Colonic mucosa (tissue), 4 donors: ENCODE measurements at regions not wholly inside any gene's neighbourhood (a gene's known extent, or its start where the extent isn't known, plus 50 kb on each side); places are given as distances from the start of the nearest gene placed in this dataset.
"Not testable (repeated sequence)": the region's sequence is repeated elsewhere in the genome, so short reads cannot be mapped to it uniquely, and the experiment has no call there.

Experiments used
- DNase-seq: peaks from one replicate; pipeline ENCODE4 v3.0.0-alpha.2; 2020
- H3K27ac ChIP-seq: fragments of 200-600 bp; one replicate; pipeline ENCODE4 v1.8.0; 2021
- H3K27me3 ChIP-seq: fragments of 200-600 bp; one replicate; pipeline ENCODE4 v1.8.0; 2021
- H3K36me3 ChIP-seq: fragments of 200-600 bp; one replicate; pipeline ENCODE4 v1.8.0; 2021
- H3K4me1 ChIP-seq: fragments of 200-600 bp; one replicate; pipeline ENCODE4 v1.8.0; 2021; ENCODE audit warnings: mild to moderate bottlenecking
- H3K4me3 ChIP-seq: fragments of 200-600 bp; one replicate; pipeline ENCODE4 v1.8.0; 2021
- H3K9ac ChIP-seq, 2 donors: one replicate each; pipeline ENCODE4 v1.7.0; 2013; ENCODE audit warnings: control low read depth in 2 of 2, low read depth in 2 of 2, low read length in 2 of 2
- H3K9me3 ChIP-seq: fragments of 200-600 bp; one replicate; pipeline ENCODE4 v1.8.0; 2021
- CTCF ChIP-seq: fragments of 200-600 bp; IDR thresholded peaks from one replicate; pipeline ENCODE4 v1.8.0; 2022; ENCODE audit warnings: antibody characterized with exemption, mild to moderate bottlenecking
- intact Hi-C: fragments of 100-400 bp; cut with DNase I; formaldehyde crosslinking; loops from one replicate; pipeline ENCODE4 v1.14.1; 2022
- donor health status: healthy.
- donor health status: DM: no; HTN: no; CAD: no.
- donor health status: DM: no; HTN: no; CAD: no.

- intact Hi-C loops: no loop called here
- Histone ChIP-seq H3K9me3 (no peaks in the 10 kb centered on the region), H3K27me3 (no peaks in the 10 kb centered on the region), H3K27ac (no peak overlapping the region), H3K9ac (no peak overlapping the region), H3K4me1 (no peaks in the 10 kb centered on the region), H3K36me3 (no peaks in the 10 kb centered on the region), H3K4me3 (no peak overlapping the region)
- no peak for TF ChIP-seq CTCF
- DNase-seq: no peak
Measured at GRCh38 chr16:59971264-59971663, 1237.1 kb upstream of the GOT2 start.

- Histone ChIP-seq H3K9me3 (no peaks in the 10 kb centered on the region), H3K27ac (no peak overlapping the region)
Measured at GRCh38 chr16:59964232-59964924, 1230.3 kb upstream of the GOT2 start.

GRCh38 chr16:59959311-59959710 is 1225.2 kb upstream of the GOT2 start:
- no peak for TF ChIP-seq CTCF
- Histone ChIP-seq H3K4me1 (no peaks in the 10 kb centered on the region), H3K9ac (no peak overlapping the region), H3K27me3 (no peaks in the 10 kb centered on the region), H3K4me3 (no peak overlapping the region), H3K9me3 (no peaks in the 10 kb centered on the region), H3K27ac (no peak overlapping the region), H3K36me3 (no peaks in the 10 kb centered on the region)
- intact Hi-C loops: no loop called here
- DNase-seq: no peak

More at GRCh38 chr16:59964232-59964924, 1230.3 kb upstream of the GOT2 start:
- Histone ChIP-seq H3K4me3 (no peak overlapping the region), H3K9ac (no peak overlapping the region), H3K27me3 (no peaks in the 10 kb centered on the region), H3K36me3 (no peaks in the 10 kb centered on the region), H3K4me1 (no peaks in the 10 kb centered on the region)
- intact Hi-C loops: no loop called here
- TF ChIP-seq CTCF: no peak
- DNase-seq: no peak

GRCh38 chr16:59950431-59950830 is 1216.3 kb upstream of the GOT2 start:
- H3K4me3 ChIP-seq: no peak overlapping the region
- H3K27ac ChIP-seq: no peak overlapping the region
- TF ChIP-seq CTCF: no peak
- no peaks in the 10 kb centered on the region for H3K4me1 ChIP-seq
- no peak for DNase-seq
- no peak overlapping the region for H3K9ac ChIP-seq
- intact Hi-C loops: no loop called here
- no peaks in the 10 kb centered on the region for H3K36me3 ChIP-seq
- no peaks in the 10 kb centered on the region for H3K27me3 ChIP-seq
- H3K9me3 ChIP-seq: no peaks in the 10 kb centered on the region

- H3K9ac ChIP-seq, DNase-seq, H3K4me1 ChIP-seq, H3K9me3 ChIP-seq, H3K4me3 ChIP-seq, H3K27me3 ChIP-seq, intact Hi-C loops, H3K27ac ChIP-seq, H3K36me3 ChIP-seq: not testable (repeated sequence)
Measured at GRCh38 chr16:59944041-59944440, 1209.9 kb upstream of the GOT2 start.

- no peak overlapping the region for H3K9ac ChIP-seq
Measured at GRCh38 chr16:59941594-59941993, 1207.5 kb upstream of the GOT2 start.

More at GRCh38 chr16:59941594-59941993, 1207.5 kb upstream of the GOT2 start:
- Histone ChIP-seq H3K4me1 (no peaks in the 10 kb centered on the region), H3K4me3 (no peak overlapping the region), H3K27ac (no peak overlapping the region), H3K27me3 (no peaks in the 10 kb centered on the region), H3K36me3 (no peaks in the 10 kb centered on the region), H3K9me3 (no peaks in the 10 kb centered on the region)
- no peak for DNase-seq
- intact Hi-C loops: no loop called here
- no peak for TF ChIP-seq CTCF
